ENCODE measurements at regions not wholly inside any gene's neighbourhood (a gene's known extent, or its start where the extent isn't known, plus 50 kb on each side); places are given as distances from the start of the nearest gene placed in this dataset.

DNA sequence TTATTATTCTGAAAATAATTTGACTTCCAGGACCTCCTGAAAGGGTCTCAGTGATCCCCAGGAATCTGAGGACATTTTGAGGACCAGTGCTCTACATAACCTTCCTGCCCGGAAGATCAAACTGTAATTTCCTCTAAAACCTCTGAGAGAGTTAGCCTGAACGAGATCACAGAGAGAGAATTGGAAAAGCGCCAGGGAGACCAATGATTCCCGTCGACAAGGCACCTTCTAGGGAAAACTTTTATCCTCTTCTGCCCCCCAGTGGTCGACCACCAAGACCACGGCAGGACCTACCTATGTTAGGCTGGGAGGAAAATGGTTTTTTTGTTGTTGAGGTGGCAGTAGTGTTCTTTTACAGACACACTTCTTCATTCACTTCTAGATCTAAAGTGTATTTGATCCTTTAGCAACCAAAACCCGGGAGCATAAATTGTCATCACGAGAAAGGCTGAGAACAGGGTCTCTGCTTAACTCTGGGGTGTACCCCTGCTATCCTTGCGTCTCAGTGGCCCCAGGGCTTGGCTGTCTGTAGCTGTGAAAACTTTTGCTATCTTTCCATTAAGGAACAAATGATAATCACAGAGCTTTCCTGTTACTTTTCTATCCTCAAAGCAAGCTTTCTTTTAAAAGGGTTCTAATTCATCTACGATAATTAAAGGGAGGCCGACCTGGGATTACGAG is 62.9 kb upstream of the NID2 start:
- TF ChIP-seq, protein P1, sequence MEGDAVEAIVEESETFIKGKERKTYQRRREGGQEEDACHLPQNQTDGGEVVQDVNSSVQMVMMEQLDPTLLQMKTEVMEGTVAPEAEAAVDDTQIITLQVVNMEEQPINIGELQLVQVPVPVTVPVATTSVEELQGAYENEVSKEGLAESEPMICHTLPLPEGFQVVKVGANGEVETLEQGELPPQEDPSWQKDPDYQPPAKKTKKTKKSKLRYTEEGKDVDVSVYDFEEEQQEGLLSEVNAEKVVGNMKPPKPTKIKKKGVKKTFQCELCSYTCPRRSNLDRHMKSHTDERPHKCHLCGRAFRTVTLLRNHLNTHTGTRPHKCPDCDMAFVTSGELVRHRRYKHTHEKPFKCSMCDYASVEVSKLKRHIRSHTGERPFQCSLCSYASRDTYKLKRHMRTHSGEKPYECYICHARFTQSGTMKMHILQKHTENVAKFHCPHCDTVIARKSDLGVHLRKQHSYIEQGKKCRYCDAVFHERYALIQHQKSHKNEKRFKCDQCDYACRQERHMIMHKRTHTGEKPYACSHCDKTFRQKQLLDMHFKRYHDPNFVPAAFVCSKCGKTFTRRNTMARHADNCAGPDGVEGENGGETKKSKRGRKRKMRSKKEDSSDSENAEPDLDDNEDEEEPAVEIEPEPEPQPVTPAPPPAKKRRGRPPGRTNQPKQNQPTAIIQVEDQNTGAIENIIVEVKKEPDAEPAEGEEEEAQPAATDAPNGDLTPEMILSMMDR (conservative IDR thresholded peaks at IDR 0.05; ENCODE audit: low read depth in 2 of 2) = peak; percentile 87 to 94
- no peak for TF ChIP-seq EZH2 (IDR thresholded peaks at IDR 0.05; ENCODE audit: low read depth, unreplicated experiment)
- no peak for TF ChIP-seq EZH2phosphoT487 (IDR thresholded peaks at IDR 0.05; ENCODE audit: unreplicated experiment)
- TF ChIP-seq, protein P2, sequence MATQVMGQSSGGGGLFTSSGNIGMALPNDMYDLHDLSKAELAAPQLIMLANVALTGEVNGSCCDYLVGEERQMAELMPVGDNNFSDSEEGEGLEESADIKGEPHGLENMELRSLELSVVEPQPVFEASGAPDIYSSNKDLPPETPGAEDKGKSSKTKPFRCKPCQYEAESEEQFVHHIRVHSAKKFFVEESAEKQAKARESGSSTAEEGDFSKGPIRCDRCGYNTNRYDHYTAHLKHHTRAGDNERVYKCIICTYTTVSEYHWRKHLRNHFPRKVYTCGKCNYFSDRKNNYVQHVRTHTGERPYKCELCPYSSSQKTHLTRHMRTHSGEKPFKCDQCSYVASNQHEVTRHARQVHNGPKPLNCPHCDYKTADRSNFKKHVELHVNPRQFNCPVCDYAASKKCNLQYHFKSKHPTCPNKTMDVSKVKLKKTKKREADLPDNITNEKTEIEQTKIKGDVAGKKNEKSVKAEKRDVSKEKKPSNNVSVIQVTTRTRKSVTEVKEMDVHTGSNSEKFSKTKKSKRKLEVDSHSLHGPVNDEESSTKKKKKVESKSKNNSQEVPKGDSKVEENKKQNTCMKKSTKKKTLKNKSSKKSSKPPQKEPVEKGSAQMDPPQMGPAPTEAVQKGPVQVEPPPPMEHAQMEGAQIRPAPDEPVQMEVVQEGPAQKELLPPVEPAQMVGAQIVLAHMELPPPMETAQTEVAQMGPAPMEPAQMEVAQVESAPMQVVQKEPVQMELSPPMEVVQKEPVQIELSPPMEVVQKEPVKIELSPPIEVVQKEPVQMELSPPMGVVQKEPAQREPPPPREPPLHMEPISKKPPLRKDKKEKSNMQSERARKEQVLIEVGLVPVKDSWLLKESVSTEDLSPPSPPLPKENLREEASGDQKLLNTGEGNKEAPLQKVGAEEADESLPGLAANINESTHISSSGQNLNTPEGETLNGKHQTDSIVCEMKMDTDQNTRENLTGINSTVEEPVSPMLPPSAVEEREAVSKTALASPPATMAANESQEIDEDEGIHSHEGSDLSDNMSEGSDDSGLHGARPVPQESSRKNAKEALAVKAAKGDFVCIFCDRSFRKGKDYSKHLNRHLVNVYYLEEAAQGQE (IDR thresholded peaks at IDR 0.05; ENCODE audit: unreplicated experiment) = no peak
- TF ChIP-seq JUNB (IDR thresholded peaks at IDR 0.05; ENCODE audit: unreplicated experiment) = no peak
- no peak for TF ChIP-seq POLR2AphosphoS5 (IDR thresholded peaks at IDR 0.05; ENCODE audit: low read depth)
- no peak for TF ChIP-seq ZNF114 (CRISPR knock-in tag; IDR thresholded peaks at IDR 0.05)
- TF ChIP-seq STAT1 (IDR thresholded peaks at IDR 0.05; ENCODE audit: unreplicated experiment) = no peak
- TF ChIP-seq, protein P3, sequence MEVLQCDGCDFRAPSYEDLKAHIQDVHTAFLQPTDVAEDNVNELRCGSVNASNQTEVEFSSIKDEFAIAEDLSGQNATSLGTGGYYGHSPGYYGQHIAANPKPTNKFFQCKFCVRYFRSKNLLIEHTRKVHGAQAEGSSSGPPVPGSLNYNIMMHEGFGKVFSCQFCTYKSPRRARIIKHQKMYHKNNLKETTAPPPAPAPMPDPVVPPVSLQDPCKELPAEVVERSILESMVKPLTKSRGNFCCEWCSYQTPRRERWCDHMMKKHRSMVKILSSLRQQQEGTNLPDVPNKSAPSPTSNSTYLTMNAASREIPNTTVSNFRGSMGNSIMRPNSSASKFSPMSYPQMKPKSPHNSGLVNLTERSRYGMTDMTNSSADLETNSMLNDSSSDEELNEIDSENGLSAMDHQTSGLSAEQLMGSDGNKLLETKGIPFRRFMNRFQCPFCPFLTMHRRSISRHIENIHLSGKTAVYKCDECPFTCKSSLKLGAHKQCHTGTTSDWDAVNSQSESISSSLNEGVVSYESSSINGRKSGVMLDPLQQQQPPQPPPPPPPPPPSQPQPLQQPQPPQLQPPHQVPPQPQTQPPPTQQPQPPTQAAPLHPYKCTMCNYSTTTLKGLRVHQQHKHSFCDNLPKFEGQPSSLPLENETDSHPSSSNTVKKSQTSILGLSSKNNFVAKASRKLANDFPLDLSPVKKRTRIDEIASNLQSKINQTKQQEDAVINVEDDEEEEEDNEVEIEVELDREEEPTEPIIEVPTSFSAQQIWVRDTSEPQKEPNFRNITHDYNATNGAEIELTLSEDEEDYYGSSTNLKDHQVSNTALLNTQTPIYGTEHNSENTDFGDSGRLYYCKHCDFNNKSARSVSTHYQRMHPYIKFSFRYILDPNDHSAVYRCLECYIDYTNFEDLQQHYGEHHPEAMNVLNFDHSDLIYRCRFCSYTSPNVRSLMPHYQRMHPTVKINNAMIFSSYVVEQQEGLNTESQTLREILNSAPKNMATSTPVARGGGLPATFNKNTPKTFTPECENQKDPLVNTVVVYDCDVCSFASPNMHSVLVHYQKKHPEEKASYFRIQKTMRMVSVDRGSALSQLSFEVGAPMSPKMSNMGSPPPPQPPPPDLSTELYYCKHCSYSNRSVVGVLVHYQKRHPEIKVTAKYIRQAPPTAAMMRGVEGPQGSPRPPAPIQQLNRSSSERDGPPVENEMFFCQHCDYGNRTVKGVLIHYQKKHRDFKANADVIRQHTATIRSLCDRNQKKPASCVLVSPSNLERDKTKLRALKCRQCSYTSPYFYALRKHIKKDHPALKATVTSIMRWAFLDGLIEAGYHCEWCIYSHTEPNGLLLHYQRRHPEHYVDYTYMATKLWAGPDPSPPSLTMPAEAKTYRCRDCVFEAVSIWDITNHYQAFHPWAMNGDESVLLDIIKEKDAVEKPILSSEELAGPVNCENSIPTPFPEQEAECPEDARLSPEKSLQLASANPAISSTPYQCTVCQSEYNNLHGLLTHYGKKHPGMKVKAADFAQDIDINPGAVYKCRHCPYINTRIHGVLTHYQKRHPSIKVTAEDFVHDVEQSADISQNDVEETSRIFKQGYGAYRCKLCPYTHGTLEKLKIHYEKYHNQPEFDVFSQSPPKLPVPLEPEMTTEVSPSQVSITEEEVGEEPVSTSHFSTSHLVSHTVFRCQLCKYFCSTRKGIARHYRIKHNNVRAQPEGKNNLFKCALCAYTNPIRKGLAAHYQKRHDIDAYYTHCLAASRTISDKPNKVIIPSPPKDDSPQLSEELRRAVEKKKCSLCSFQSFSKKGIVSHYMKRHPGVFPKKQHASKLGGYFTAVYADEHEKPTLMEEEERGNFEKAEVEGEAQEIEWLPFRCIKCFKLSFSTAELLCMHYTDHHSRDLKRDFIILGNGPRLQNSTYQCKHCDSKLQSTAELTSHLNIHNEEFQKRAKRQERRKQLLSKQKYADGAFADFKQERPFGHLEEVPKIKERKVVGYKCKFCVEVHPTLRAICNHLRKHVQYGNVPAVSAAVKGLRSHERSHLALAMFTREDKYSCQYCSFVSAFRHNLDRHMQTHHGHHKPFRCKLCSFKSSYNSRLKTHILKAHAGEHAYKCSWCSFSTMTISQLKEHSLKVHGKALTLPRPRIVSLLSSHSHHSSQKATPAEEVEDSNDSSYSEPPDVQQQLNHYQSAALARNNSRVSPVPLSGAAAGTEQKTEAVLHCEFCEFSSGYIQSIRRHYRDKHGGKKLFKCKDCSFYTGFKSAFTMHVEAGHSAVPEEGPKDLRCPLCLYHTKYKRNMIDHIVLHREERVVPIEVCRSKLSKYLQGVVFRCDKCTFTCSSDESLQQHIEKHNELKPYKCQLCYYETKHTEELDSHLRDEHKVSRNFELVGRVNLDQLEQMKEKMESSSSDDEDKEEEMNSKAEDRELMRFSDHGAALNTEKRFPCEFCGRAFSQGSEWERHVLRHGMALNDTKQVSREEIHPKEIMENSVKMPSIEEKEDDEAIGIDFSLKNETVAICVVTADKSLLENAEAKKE (CRISPR knock-in tag; IDR thresholded peaks at IDR 0.05) = no peak

Measured in GM23338 (cell line).